Motor neuron (in vitro differentiated cells): ENCODE measurements at regions not wholly inside any gene's neighbourhood (a gene's known extent, or its start where the extent isn't known, plus 50 kb on each side); places are given as distances from the start of the nearest gene placed in this dataset.

Experiments used
- ATAC-seq, 8 experiments: fragments of 200-7000 bp; cut with Tn5 transposase; replicated peaks in 6 of 8; 2 replicates each; pipeline ENCODE4 v1.8.0; 2021; ENCODE audit warnings: mild to moderate bottlenecking in 8 of 8, moderate library complexity in 8 of 8
- H3K27ac ChIP-seq, 2 donors: fragments of 250-450 bp; sonication (Bioruptor Pico); 2 replicates each; pipeline ENCODE4 v1.9.0; 2021; ENCODE audit warnings: antibody characterized with exemption in 2 of 2, mild to moderate bottlenecking in 2 of 2, moderate library complexity in 1 of 2
- H3K4me1 ChIP-seq, 2 donors: fragments of 250-450 bp; sonication (Bioruptor Pico); replicated peaks in 1 of 2; 2 replicates each; pipeline ENCODE4 v1.6.1; 2021; ENCODE audit warnings: antibody characterized with exemption in 2 of 2, mild to moderate bottlenecking in 2 of 2, moderate library complexity in 1 of 2
- H3K4me3 ChIP-seq, 5 donors: fragments of 250-450 bp; sonication (Bioruptor Pico); 2 replicates each; pipeline ENCODE4 v1.9.0; 2021; ENCODE audit warnings: antibody characterized with exemption in 5 of 5, mild to moderate bottlenecking in 5 of 5, moderate library complexity in 4 of 5
- WGBS, 10 experiments: fragments of 450-650 bp; shearing (Covaris generic); methylation state at CpG; one replicate each; pipeline ENCODE4 v1.0.0; 2022; 5-methylcytosine and 5-hydroxymethylcytosine counted together
- in situ Hi-C, 9 experiments: fragments of 400-800 bp; cut with MboI; loops; one replicate each; pipeline ENCODE4 v1.15.0; 2021; ENCODE audit warnings: low sequenced_read_pairs in 9 of 9, low pct_unique_long_range_greater_than_20kb in 2 of 9; ENCODE audit not compliant: unreplicated experiment in 9 of 9

DNA sequence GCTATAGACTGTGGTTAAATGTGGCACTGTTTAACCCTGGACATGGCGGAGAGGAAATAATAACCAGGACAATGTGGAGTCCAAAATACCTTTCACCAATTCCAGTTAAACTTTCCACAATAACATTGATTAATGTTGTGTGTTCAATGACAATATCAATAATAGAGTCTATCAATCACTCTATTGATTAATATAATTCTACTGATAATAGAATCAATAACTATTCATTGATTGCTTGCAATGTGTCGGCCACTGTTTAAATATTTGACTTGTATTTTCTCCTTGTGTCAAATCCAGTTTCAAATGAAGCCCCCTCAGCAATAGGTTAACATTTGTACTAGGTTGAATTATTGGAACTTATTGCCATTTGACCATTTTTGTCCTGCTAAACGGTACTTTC, 187.0 kb downstream of the PTPN20 start:
- in situ Hi-C loops = no loop called here
- no peak overlapping the region for H3K27ac ChIP-seq
- H3K4me1 ChIP-seq = no peaks in the 10 kb centered on the region
- WGBS, 10 experiments = 46 to 95% (median 80%) methylated on average over 2 to 3 of the region's 3 CpGs; no CpG with 5 or more reads in 2 of the 10 experiments
- H3K4me3 ChIP-seq = no peak overlapping the region
- no peak for ATAC-seq

DNA sequence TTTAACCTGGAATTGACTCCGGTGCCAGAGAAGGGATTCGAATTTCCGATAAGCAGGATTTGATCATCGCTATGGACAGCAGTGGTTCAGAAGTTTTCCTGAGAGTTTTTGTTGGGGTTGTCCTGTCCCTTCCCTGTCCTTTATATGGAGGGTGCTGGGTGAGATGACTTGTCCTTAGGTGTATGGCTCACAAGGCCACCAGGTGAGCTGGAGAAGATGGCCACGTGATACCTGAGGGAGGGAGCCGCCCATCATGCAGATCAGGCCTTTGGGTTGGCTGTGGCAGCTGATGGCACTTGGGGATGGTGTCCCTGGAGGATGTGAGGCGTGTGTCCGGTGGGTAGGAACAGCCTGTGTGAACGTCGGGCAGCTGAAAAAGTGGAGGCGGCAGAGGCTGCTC, 187.7 kb downstream of the PTPN20 start:
- Histone ChIP-seq H3K27ac (no peak overlapping the region), H3K4me1 (no peaks in the 10 kb centered on the region), H3K4me3 (no peak overlapping the region)
- ATAC-seq = no peak
- 70 to 100% (median 82%) methylated on average over 1 to 10 of the region's 11 CpGs; no CpG with 5 or more reads in 4 of the 10 experiments for WGBS, 10 experiments
- in situ Hi-C loops = no loop called here

DNA sequence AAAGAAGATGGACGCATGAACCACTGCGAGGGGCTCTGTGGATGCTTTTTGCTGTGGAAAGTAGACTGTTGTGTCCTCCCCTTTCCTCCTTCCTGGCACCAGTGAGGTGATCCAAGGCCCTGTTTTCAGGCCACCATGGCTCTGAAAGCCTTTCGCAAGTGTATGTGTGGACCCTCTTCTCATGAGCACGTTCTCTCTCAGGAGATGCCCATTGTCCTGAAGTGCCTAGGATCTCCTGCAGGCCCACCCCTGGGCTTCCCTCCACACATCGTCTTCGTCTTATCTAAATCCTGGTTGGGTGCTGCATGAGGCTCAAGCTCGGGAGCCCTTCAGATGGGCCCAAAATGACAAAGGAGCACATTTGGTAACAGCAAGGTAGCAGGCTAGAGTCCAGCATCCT, 188.2 kb downstream of the PTPN20 start:
- WGBS, 10 experiments = 17 to 100% (median 86%) methylated on average over 1 to 5 of the region's 7 CpGs; no CpG with 5 or more reads in 4 of the 10 experiments
- in situ Hi-C loops = no loop called here

DNA sequence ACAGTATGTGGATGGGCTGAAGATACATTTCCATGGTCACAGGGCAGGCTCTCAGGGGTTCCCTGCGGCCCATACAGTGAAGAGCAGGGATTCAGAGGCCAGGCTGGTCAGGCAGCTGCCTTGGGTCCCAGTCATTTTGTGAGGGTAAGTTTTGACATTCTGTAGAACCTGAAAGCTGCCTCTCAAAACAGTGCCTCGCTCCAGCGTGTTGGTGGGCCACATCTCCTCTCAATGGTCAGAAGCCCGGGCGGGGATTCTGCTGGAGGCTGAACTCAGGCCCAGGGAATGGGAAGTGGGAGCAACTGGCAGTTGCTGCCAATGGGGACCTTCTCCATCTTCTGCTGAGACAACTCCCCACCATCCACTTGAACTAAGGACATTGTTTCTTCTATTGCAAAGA, 190.0 kb downstream of the PTPN20 start:
- Histone ChIP-seq H3K4me3 (no peak overlapping the region), H3K4me1 (no peaks in the 10 kb centered on the region), H3K27ac (no peak overlapping the region)
- WGBS, 10 experiments = 88 to 97% (median 89%) methylated on average over 3 to 4 of the region's 5 CpGs; no CpG with 5 or more reads in 7 of the 10 experiments
- in situ Hi-C loops = no loop called here
- ATAC-seq = no peak

More for the DNA sequence above, 188.2 kb downstream of the PTPN20 start:
- Histone ChIP-seq H3K4me3 (no peak overlapping the region), H3K27ac (no peak overlapping the region), H3K4me1 (no peaks in the 10 kb centered on the region)
- ATAC-seq = no peak

DNA sequence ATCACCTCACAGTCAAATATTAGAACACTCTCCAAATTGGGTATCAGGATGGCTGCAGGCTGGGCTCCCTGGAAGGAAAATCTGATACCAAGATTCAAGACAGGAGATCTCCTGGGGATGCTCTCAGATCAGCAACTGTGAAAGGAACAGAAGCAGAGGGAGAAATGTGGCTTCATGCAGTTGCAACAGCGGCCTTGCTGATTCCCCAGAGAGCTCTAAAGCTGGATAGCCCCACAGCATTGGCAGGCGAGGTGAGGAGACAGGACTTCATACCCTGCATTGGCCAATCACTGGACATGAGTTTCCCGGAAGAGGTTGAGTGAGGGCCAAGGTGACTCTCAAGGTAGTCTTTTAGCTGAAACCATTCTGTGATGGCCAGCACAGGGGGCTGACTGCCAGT, 190.6 kb downstream of the PTPN20 start:
- in situ Hi-C loops = no loop called here
- no peak overlapping the region for H3K27ac ChIP-seq
- ATAC-seq = no peak
- WGBS, 10 experiments = 11 to 61% (median 60%) methylated on average over 1 to 2 of the region's 3 CpGs; no CpG with 5 or more reads in 7 of the 10 experiments
- H3K4me3 ChIP-seq = no peak overlapping the region
- H3K4me1 ChIP-seq = no peaks in the 10 kb centered on the region

DNA sequence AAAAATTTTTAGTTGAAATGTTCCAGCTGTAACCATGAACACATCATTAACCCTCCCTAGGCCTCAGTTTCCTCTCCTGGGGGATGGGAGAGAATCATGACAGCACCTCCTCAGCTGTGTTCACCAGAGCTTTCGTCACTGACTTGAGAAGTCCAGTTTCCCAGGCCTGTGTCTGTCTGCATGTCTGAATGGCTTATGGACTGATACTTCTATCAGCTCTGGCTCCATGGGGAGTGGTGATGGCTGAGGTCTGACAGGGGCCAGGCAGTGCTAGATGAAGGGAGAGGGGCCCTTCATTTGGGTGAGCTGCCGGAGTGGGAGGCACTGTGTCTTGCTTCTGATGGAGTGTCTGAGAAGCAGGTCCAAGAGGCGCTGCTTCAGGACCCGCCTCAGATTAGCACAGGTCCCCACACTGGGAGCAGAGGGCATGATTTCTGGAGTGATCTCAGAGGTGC, 192.9 kb downstream of the PTPN20 start:
- WGBS, 10 experiments = 90 to 100% (median 100%) methylated on average over 1 to 2 of the region's 4 CpGs; no CpG with 5 or more reads in 7 of the 10 experiments
- Histone ChIP-seq H3K4me1 (no peaks in the 10 kb centered on the region), H3K27ac (no peak overlapping the region), H3K4me3 (no peak overlapping the region)
- no peak for ATAC-seq
- in situ Hi-C loops = no loop called here

DNA sequence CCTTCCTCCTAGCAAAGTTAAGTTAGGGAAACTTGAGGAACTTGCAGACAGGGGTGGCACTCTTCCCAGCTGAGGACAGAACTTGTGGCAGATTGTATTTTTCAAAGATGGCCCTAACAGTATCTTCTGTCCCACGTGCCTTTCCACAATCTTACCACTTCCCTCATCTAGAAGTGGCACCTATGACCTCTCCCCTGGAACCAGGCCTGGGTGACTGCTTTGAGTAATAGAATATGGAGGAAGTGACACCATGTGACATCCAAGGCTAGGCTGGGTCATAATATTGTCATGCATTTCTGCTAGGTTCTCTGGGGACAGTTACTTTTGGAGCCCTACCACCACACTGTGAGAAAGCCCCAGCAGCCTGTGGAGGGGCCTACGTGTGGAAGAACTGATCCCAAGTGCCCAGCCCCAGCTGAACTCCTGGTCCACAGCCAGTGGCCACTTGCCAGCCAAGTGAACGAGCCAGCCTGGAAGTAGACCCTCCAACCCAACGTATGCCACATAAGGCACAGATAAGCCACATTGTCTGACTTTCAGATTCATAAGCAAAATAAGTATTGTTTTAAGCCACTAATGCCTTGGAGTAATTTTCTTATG, 193.7 kb downstream of the PTPN20 start:
- ATAC-seq = no peak
- WGBS, 10 experiments = 40 to 80% (median 63%) methylated on average over 1 to 4 of the region's 4 CpGs; no CpG with 5 or more reads in 5 of the 10 experiments
- in situ Hi-C loops = no loop called here
- H3K27ac ChIP-seq = no peak overlapping the region
- H3K4me3 ChIP-seq = no peak overlapping the region
- no peaks in the 10 kb centered on the region for H3K4me1 ChIP-seq

DNA sequence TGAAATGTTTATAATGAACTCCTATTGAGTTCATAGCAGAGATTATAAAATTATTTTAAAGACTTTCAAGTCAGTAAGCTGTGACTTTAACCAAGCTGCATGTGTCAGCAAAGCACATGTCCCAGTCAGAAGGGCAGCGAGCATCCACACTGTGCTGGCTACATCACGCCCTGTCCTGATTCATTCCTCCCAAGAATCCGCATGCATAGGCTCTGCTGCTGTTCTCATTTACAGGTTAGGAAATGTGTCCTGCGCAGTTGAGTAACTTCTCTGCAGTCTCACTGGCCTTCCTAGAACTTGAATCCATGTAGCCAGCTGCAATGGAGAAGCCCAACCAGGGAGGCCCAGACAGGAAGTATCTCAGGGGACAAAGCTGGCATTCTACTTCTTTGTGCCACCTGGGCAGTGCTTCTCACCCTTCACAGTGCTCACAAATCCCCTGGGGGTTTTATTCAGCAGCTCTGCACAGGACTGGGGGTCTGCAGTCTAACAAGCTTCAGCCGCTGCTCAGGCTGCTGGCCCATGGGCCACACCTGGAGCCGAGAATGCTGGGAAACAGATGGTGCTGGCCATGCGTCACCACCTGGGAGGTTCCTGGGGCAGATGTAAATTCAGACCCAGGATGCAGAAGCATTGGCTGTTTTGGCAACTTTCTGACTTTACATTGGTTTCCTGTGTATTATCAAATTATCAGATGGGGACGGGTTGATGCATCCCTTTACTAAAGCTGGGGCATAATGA, 192.8 kb upstream of the GDF10 start:
- no peak overlapping the region for H3K27ac ChIP-seq
- in situ Hi-C loops = no loop called here
- H3K4me3 ChIP-seq = no peak overlapping the region
- peak in 2 of 8 experiments; percentile 98 to 99 for ATAC-seq
- 17 to 100% (median 84%) methylated on average over 1 to 7 of the region's 8 CpGs for WGBS, 10 experiments
- no peaks in the 10 kb centered on the region for H3K4me1 ChIP-seq

DNA sequence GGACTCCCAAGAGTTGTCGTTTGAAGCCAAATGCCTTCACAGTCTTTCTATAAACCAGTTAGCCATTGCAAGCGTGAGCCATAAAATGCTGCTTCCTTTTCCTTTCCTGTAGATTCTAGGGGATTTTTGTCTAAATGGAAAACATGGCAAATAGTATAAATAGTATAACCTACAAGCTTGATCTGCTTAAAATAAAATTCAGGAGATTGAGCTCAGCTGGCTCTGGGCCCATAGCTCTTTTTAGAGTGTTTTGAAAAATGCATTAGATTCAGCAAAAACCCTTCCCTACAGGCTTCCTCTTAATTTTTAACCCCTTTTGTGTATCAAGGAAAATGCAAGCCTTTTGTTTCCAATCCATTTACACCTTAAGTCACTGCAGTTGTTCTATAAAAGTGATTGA, 190.1 kb upstream of the GDF10 start:
- ATAC-seq = no peak
- Histone ChIP-seq H3K27ac (no peak overlapping the region), H3K4me1 (no peaks in the 10 kb centered on the region), H3K4me3 (no peak overlapping the region)
- WGBS, 10 experiments = 17 to 80% (median 66%) methylated on average over 1 to 2 of the region's 2 CpGs; no CpG with 5 or more reads in 5 of the 10 experiments
- in situ Hi-C loops = no loop called here

DNA sequence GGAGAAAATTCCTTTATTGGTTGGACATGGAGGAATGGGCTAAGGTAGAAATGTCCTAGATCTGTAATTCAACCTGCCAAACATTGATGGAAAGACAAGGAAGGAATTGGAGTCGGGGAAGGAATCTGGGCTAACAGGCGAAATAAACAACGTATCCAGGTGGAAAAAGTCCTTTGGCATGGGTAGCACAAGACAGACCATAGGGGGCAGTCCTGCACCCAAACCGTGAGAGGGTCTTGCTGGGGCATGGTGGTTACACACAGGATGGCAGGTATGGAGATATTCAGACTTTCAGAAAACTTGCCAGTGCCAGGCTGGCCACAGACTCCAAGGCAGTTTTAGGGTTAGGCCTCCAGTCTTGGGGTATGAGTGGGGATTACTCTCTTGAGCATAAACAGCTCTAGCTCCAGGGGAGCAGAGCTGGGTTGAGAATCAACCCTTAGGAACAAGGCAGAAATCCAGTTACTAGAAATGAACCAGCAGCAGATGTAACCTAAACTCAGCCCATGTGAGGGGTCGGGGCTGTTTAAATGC, 188.6 kb upstream of the GDF10 start:
- WGBS, 10 experiments = 0 to 89% (median 71%) methylated on average over 1 to 5 of the region's 5 CpGs; no CpG with 5 or more reads in 3 of the 10 experiments
- Histone ChIP-seq H3K27ac (no peak overlapping the region), H3K4me3 (no peak overlapping the region), H3K4me1 (no peaks in the 10 kb centered on the region)
- in situ Hi-C loops = no loop called here
- no peak for ATAC-seq

DNA sequence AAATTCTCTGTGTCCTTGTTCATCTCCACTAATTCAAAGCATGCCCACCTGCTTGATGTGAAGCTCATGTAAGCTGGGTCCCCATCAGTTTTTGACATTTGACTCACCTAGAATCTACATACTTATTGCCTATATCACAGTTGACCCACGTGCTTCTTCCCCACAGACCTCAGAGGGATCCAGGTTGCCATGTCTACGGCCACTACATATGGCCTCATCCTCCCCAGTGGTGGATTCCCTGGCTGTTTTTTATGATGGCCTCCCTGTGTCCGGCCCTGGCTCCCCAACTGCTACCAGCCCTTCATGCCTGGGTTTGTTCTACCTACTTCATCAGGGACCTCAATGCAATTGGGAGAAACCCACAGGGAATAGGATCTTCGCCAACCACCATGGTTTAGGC, 187.4 kb upstream of the GDF10 start:
- ATAC-seq = no peak
- no peaks in the 10 kb centered on the region for H3K4me1 ChIP-seq
- no peak overlapping the region for H3K27ac ChIP-seq
- H3K4me3 ChIP-seq = no peak overlapping the region
- in situ Hi-C loops = no loop called here
- WGBS, 10 experiments = 20 to 100% (median 60%) methylated on average over 1 to 4 of the region's 4 CpGs; no CpG with 5 or more reads in 1 of the 10 experiments

DNA sequence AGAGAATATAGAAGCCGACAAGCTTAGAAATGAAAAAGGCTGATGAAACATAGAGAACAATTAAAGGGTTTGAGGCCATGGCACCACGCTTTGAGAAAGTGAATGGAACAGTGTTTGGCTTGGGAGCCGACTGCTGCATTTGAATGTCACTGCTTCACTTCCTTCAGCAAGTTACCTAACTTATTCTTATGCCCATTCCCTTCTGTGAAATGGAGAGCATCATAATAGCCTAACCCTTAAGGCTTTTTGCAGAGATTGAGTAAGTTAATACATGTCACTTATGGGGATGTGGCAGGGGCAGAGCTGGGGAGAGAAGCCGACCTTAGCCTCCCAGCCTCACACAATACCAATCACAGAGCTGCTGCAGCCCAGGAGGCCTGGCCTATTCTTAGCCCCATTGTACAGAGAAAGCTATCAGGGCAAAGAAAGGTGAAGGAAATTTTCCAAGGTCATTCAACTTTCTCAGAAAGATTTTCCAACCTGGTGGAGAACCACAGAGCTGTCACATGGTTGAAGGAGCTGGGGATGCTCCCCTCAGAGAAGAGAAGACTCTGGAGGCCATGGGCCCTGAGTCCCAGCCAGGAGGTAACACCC, 186.0 kb upstream of the GDF10 start:
- Histone ChIP-seq H3K4me3 (no peak overlapping the region), H3K4me1 (no peaks in the 10 kb centered on the region), H3K27ac (no peak overlapping the region)
- in situ Hi-C loops = no loop called here
- no peak for ATAC-seq
- 27 to 94% (median 69%) methylated on average over 2 to 4 of the region's 4 CpGs; no CpG with 5 or more reads in 1 of the 10 experiments for WGBS, 10 experiments

DNA sequence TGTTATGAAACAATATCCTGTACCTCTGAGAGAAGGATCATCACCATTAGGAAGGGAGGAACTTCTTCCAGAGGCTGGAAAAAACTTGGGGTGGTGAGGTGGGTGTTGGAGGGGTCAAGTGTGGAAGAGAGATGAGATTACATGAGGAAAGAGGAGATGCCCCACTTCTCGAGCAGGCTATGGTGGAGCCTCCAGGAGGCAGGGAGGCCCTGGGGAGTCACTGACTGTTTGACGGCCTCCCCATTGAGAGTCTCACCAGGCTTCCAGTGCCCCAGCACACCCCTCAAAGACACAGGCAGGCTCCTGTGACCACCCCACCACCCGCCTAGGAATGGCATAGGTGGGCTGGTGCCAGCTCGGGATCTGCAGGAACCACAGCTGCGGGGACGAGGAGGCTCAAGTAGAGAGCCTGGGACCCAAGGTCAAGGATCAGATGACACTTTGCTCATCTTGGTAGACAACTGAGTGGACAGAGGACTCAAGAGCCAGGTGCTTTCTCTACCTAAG, 185.3 kb upstream of the GDF10 start:
- WGBS, 10 experiments = 46 to 100% (median 75%) methylated on average over 1 to 4 of the region's 6 CpGs; no CpG with 5 or more reads in 4 of the 10 experiments
- ATAC-seq = no peak
- no peaks in the 10 kb centered on the region for H3K4me1 ChIP-seq
- H3K27ac ChIP-seq = no peak overlapping the region
- in situ Hi-C loops = no loop called here
- no peak overlapping the region for H3K4me3 ChIP-seq
